ENCODE measurements at regions not wholly inside any gene's neighbourhood (a gene's known extent, or its start where the extent isn't known, plus 50 kb on each side); places are given as distances from the start of the nearest gene placed in this dataset.

DNA sequence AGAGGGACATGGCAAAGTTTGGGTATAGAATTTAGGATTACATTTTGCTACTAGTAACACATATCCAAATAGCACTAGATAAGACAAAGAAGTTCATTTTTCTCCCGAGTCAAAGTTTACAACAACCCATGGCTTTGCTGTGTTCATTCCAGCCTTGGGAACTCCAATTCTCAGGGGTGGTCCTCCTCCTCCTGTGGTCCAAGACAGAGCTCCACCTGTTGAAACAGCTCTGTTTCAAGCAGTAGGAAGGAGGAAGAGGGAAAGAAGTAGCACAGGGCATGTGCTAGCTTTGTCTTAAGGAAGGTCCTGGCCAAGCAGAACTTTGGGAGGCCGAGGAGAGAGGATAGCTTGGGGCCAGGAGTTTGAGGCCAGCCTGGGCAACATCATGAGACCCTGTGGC is 113.8 kb upstream of the SIX2 start:
- TF ChIP-seq, protein P1, sequence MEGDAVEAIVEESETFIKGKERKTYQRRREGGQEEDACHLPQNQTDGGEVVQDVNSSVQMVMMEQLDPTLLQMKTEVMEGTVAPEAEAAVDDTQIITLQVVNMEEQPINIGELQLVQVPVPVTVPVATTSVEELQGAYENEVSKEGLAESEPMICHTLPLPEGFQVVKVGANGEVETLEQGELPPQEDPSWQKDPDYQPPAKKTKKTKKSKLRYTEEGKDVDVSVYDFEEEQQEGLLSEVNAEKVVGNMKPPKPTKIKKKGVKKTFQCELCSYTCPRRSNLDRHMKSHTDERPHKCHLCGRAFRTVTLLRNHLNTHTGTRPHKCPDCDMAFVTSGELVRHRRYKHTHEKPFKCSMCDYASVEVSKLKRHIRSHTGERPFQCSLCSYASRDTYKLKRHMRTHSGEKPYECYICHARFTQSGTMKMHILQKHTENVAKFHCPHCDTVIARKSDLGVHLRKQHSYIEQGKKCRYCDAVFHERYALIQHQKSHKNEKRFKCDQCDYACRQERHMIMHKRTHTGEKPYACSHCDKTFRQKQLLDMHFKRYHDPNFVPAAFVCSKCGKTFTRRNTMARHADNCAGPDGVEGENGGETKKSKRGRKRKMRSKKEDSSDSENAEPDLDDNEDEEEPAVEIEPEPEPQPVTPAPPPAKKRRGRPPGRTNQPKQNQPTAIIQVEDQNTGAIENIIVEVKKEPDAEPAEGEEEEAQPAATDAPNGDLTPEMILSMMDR (IDR thresholded peaks at IDR 0.05; ENCODE audit: borderline replicate concordance, control extremely low read depth, extremely low read depth, insufficient read depth, missing control alignments), result no peak
- DNase-seq (ENCODE audit: low spot score), result no peak
- in situ Hi-C loops (cut with MboI; ENCODE audit: low sequenced_read_pairs, unreplicated experiment), result no loop called here

DNA sequence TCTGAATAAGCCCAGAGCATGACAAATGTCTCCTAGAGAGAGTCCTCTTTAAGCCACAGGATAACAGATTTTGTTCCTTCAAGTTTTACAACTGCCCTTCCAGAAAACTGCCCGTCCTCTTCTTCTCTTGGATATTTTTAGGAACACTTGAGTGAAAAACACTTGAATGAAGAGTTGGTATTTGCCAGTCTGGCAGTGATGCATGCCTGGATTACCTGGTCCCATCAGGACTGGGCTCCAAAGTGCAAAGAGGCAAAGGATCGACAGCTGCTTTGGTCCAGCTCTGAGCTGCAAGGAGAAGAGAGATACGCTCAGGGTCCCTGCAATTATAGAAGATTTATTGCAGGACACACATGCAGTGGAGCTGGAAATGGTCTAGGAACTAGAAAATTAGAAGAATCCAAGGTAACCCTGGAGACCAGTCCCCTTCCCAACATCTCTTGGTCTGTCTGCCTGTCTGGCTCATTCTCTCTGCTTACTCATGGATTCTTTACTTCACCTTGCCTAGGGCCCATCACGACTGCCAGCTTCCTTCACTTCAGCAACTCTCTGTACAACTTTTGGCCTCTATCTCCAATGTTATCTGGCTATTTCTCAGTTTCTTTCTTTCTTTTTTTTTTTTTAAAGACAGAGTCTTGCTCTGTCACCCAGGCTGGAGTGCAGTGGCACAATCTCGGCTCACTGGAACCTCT is 112.1 kb upstream of the SIX2 start:
- no peak for DNase-seq (ENCODE audit: low spot score)
- in situ Hi-C loops (cut with MboI; ENCODE audit: low sequenced_read_pairs, unreplicated experiment), result no loop called here
- TF ChIP-seq, protein P1 (IDR thresholded peaks at IDR 0.05; ENCODE audit: borderline replicate concordance, control extremely low read depth, extremely low read depth, insufficient read depth, missing control alignments), result no peak

DNA sequence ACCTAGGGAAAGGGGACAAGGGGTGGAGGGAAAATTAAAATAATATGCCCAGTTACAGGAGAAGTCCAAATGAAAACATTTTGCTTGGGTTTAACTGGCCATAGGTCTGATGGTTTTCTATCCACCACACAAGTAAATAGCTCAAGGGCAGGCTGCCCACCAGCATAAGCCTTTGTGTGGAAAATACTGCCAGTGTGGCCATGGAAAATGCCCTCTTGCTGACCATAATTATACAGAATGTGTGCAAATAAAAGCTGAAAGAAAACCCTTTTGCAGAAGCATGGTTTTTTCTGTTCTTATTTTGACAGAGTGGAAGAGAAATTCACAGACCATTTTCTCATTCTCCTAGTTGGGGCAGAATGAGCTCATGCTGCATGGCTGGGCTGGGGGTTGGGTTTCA is 111.3 kb upstream of the SIX2 start:
- TF ChIP-seq, protein P1 (IDR thresholded peaks at IDR 0.05; ENCODE audit: borderline replicate concordance, control extremely low read depth, extremely low read depth, insufficient read depth, missing control alignments), result no peak
- DNase-seq (ENCODE audit: low spot score), result no peak
- in situ Hi-C loops (cut with MboI; ENCODE audit: low sequenced_read_pairs, unreplicated experiment), result no loop called here

DNA sequence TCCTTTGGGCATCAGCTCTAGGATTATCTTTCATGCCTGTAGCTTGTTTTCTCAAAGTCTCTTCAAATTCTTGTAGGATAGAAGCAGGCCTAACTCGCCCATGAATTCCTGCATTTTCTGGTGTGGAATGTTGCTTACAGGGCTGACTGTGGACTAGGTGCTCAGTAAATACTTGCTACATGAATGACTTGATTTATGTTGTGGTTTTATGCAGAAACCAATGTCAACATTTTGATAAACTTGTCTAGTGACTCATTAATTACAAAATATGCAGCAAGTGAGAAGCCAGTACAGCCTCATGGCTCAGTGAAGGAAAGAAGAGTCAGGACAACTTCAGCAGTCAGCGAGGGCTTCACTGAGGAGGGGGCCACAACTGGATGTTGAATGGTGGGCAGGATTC is 110.6 kb upstream of the SIX2 start:
- TF ChIP-seq, protein P1 (IDR thresholded peaks at IDR 0.05; ENCODE audit: borderline replicate concordance, control extremely low read depth, extremely low read depth, insufficient read depth, missing control alignments), result no peak
- DNase-seq (ENCODE audit: low spot score), result no peak
- in situ Hi-C loops (cut with MboI; ENCODE audit: low sequenced_read_pairs, unreplicated experiment), result no loop called here

DNA sequence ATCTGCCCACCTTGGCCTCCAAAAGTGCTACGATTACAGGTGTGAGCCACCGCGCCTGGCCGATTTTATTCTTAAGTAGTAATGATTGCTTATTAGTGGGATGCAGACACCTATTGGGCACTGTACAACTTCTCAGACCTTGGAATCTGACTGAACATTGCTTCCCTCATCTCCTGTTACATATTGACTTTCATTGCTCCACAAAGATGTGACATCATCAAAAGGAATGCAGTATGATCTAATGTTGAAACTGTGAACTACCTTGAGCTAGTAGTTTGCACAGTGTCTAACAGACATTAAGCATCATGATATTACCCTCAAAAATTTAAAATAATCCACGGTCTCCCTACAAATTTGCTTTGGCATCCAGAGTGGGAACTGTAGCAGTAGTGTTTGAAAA is 109.8 kb upstream of the SIX2 start:
- in situ Hi-C loops (cut with MboI; ENCODE audit: low sequenced_read_pairs, unreplicated experiment), result no loop called here
- TF ChIP-seq, protein P1 (IDR thresholded peaks at IDR 0.05; ENCODE audit: borderline replicate concordance, control extremely low read depth, extremely low read depth, insufficient read depth, missing control alignments), result no peak
- DNase-seq (ENCODE audit: low spot score), result no peak

DNA sequence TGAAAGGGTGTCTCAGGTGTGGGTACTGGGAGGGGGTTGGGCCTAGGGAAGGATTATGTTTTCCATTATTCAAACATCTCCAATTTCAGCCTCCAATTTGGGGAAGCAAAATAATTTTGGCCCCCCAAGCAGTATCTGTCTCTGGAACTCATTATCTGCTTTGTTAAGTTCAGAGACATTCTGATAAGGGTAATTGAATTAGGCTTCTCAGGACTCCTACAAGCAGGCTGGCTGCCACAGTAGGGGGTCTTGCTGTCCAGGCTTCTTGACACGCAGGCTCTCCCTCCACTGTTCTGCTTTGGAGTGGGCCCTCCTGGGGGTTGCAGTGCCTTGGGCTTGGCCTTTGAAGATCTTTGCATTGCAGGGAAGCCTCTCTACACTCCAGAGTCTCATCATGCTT is 108.1 kb upstream of the SIX2 start:
- TF ChIP-seq, protein P1 (IDR thresholded peaks at IDR 0.05; ENCODE audit: borderline replicate concordance, control extremely low read depth, extremely low read depth, insufficient read depth, missing control alignments), result no peak
- in situ Hi-C loops (cut with MboI; ENCODE audit: low sequenced_read_pairs, unreplicated experiment), result no loop called here
- DNase-seq (ENCODE audit: low spot score), result no peak
